Cardiac muscle cell (in vitro differentiated cells and primary cell): ENCODE measurements at regions not wholly inside any gene's neighbourhood (a gene's known extent, or its start where the extent isn't known, plus 50 kb on each side); places are given as distances from the start of the nearest gene placed in this dataset.

Experiments used
- DNase-seq, 2 donors: peaks; one replicate each; pipeline versions ENCODE4 v3.0.0 to v3.0.0-alpha.2; 2010 to 2017; ENCODE audit warnings: low read depth in 1 of 2, low spot score in 1 of 2
- H3K27ac ChIP-seq: fragments of 200-600 bp; sonication (generic); 2 replicates; pipeline ENCODE4 v1.5.1; 2016
- H3K27me3 ChIP-seq: fragments of 200-600 bp; sonication (generic); 2 replicates; pipeline ENCODE4 v1.6.0; 2016; ENCODE audit warnings: control low read depth
- H3K36me3 ChIP-seq: fragments of 200-600 bp; sonication (generic); 2 replicates; pipeline ENCODE4 v1.5.1; 2016; ENCODE audit warnings: control low read depth
- H3K4me1 ChIP-seq: fragments of 200-600 bp; sonication (generic); 2 replicates; pipeline ENCODE4 v1.8.1; 2017; ENCODE audit warnings: low read depth, mild to moderate bottlenecking, mixed run types
- H3K4me3 ChIP-seq: fragments of 200-600 bp; sonication (generic); 2 replicates; pipeline ENCODE4 v1.5.1; 2016; ENCODE audit warnings: mild to moderate bottlenecking
- H3K9me3 ChIP-seq: fragments of 200-600 bp; sonication (generic); 2 replicates; pipeline ENCODE4 v1.5.1; 2017; ENCODE audit warnings: low read depth, mild to moderate bottlenecking, control low read depth
- CTCF ChIP-seq: IDR thresholded peaks from 2 replicates; pipeline ENCODE4 v1.5.1; 2012; ENCODE audit warnings: low read depth, mild to moderate bottlenecking, low read length

- Histone ChIP-seq H3K27ac (no peak overlapping the region), H3K4me1 (peaks cover 23% of the 10 kb centered on the region), H3K36me3 (no peaks in the 10 kb centered on the region), H3K9me3 (no peaks in the 10 kb centered on the region), H3K4me3 (no peak overlapping the region), H3K27me3 (no peaks in the 10 kb centered on the region)
- TF ChIP-seq CTCF: no peak
- peak in 1 of 2 donors; percentile 68 for DNase-seq
Observed at GRCh38 chr17:13413001-13413400, 188.7 kb downstream of the HS3ST3A1 start.

DNA sequence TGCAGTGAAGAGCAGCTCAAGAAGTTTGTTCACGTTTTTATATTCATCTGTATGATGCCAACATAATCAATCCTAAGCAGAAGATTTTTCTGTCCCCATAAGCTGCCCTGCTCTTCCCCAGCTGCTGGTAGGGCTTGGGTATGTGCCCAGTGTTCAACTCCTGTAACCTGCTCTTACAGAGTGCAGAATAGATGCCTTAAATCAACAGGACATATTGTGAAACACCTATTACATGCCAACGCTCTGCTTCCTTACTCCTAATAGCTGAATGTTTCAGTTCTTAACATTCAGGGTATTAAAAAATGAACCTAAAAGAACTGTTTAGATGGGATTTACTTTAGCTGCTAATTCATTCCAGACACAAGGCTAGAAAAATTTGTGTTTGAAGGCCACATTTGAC lies 190.9 kb downstream of the HS3ST3A1 start:
- H3K4me1 ChIP-seq: peaks cover 16% of the 10 kb centered on the region
- TF ChIP-seq CTCF: no peak
- no peaks in the 10 kb centered on the region for H3K9me3 ChIP-seq
- no peaks in the 10 kb centered on the region for H3K36me3 ChIP-seq
- no peak overlapping the region for H3K27ac ChIP-seq
- DNase-seq: peak in 1 of 2 donors; percentile 67
- no peak overlapping the region for H3K4me3 ChIP-seq
- H3K27me3 ChIP-seq: no peaks in the 10 kb centered on the region

DNA sequence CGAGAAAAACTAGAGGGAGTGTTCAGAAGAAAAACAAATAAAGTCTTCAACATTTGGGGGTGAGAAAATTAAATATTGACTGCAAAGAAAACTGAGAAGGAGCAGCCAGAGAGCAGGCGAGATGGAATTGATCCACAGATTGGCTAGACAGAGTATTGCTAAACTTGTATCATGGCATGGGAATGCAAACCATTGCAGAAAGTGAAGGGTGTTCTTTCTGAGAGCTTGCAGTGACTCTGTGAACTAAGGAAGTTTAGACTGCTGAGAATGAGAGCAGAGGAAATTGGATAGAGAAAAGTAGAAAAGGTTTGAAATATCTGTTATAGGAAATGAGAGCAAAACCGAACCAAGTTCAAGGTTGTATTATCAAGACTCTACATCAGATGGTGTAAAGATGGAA lies 191.5 kb downstream of the HS3ST3A1 start:
- Histone ChIP-seq H3K27me3 (no peaks in the 10 kb centered on the region), H3K4me1 (peaks cover 21% of the 10 kb centered on the region), H3K9me3 (no peaks in the 10 kb centered on the region), H3K4me3 (no peak overlapping the region), H3K27ac (no peak overlapping the region), H3K36me3 (no peaks in the 10 kb centered on the region)
- no peak for TF ChIP-seq CTCF
- DNase-seq: no peak

- no peak overlapping the region for H3K4me3 ChIP-seq
- H3K27me3 ChIP-seq: no peaks in the 10 kb centered on the region
- no peak for TF ChIP-seq CTCF
- H3K9me3 ChIP-seq: no peaks in the 10 kb centered on the region
- no peaks in the 10 kb centered on the region for H3K36me3 ChIP-seq
- no peak for DNase-seq
- H3K27ac ChIP-seq: no peak overlapping the region
- peaks cover 29% of the 10 kb centered on the region for H3K4me1 ChIP-seq
Observed at GRCh38 chr17:13409455-13409854, 192.3 kb downstream of the HS3ST3A1 start.

GRCh38 chr17:13407381-13407780 lies 194.3 kb downstream of the HS3ST3A1 start:
- H3K27me3 ChIP-seq: no peaks in the 10 kb centered on the region
- peaks cover 37% of the 10 kb centered on the region for H3K4me1 ChIP-seq
- no peaks in the 10 kb centered on the region for H3K9me3 ChIP-seq
- H3K27ac ChIP-seq: no peak overlapping the region
- H3K4me3 ChIP-seq: no peak overlapping the region
- no peak for DNase-seq
- no peak for TF ChIP-seq CTCF
- H3K36me3 ChIP-seq: no peaks in the 10 kb centered on the region

DNA sequence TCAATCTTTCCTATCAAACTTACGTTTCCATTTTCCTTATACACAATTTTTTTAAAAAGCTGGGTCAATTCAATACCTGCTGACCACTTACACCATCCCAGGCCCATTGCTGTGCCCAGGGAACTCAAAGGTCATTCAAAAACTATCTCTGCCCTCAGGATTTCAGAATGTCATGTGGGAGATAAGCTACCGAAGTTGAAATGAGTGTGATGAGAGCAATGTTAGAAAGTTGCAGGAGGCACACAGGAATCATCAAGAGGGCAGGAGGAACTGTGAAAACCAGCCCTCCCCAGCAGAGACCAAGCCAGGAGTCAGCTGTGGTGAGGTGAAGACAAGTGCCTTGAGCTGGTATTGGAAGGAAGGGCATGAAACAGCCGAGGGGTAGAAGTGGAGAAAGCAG lies 195.9 kb downstream of the HS3ST3A1 start:
- TF ChIP-seq CTCF: no peak
- H3K9me3 ChIP-seq: no peaks in the 10 kb centered on the region
- peak in 1 of 2 donors; percentile 60 for DNase-seq

More for the DNA sequence above, 195.9 kb downstream of the HS3ST3A1 start:
- no peak overlapping the region for H3K4me3 ChIP-seq
- no peaks in the 10 kb centered on the region for H3K36me3 ChIP-seq
- peaks cover 31% of the 10 kb centered on the region for H3K4me1 ChIP-seq
- no peaks in the 10 kb centered on the region for H3K27me3 ChIP-seq
- H3K27ac ChIP-seq: peak overlapping the region; percentile 70
